ENCODE measurements at regions not wholly inside any gene's neighbourhood (a gene's known extent, or its start where the extent isn't known, plus 50 kb on each side); places are given as distances from the start of the nearest gene placed in this dataset.

DNA sequence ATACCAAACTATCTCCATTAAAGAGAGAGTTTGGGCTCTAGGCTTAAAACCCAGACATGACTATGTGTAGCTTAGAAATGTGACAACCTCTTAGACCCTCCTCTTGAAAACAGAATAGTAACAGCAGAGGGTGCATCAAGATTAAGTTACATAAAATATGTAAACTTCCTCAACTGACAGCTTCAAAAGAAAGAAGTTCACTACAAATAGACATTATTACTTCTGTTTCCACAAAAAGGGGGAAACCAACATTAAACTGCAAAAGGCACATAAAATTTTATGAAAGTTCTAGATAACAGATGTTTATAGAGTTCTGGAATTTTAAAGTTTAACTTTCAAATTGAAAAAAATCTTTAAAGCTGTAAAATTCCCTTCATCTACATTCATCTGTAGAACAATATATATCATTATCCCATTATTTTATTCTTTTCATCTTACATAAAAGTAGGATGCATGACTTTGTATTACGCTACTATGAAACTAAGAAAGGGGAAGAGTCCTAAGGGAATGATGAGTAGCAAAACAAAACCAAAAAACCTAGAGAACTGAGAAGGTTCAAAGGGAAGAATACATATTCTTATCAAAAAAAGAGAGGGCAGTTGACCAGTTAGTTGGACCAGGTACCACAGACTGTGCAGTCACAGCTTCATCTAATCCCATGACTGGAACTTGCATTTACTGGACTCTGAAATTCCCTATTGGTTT lies 177.0 kb downstream of the SIPA1L2 start:
- Mint-ChIP-seq H3K36me3 (peaks cover 1% of the 10 kb centered on the region), H3K4me1 (peaks cover 25% of the 10 kb centered on the region), H3K27me3 (peaks cover 10% of the 10 kb centered on the region), H3K9me3 (ENCODE audit: low read depth) (no peaks in the 10 kb centered on the region), H3K27ac (no peak overlapping the region), H3K4me3 (no peak overlapping the region)
- ATAC-seq (no peak), DNase-seq (no peak)
- CTCF ChIA-PET: no interaction called here

DNA sequence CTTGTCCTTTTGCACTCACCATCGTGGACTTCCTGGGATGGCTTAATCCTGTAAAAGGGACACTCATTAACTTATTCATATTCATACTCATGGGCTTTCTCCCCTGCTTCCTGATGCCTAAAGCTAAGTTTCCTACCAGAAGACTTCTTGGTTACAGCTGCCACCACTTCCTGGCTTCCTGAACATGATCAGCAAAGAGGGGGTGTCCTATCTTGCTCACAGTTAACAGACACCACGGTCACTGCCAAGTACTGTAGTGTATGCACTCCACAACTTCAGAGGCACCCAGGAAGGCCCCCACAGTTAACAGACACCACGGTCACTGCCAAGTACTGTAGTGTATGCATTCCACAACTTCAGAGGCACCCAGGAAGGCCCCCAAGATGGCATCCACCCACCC lies 177.8 kb downstream of the SIPA1L2 start:
- DNase-seq (peak; percentile 47), ATAC-seq (peak; percentile 16)
- H3K4me3 Mint-ChIP-seq: no peak overlapping the region
- H3K9me3 Mint-ChIP-seq (ENCODE audit: low read depth): no peaks in the 10 kb centered on the region
- H3K27ac Mint-ChIP-seq: no peak overlapping the region
- CTCF ChIA-PET: no interaction called here
- H3K4me1 Mint-ChIP-seq: peaks cover 19% of the 10 kb centered on the region
- peaks cover 1% of the 10 kb centered on the region for H3K36me3 Mint-ChIP-seq
- peaks cover 10% of the 10 kb centered on the region for H3K27me3 Mint-ChIP-seq

DNA sequence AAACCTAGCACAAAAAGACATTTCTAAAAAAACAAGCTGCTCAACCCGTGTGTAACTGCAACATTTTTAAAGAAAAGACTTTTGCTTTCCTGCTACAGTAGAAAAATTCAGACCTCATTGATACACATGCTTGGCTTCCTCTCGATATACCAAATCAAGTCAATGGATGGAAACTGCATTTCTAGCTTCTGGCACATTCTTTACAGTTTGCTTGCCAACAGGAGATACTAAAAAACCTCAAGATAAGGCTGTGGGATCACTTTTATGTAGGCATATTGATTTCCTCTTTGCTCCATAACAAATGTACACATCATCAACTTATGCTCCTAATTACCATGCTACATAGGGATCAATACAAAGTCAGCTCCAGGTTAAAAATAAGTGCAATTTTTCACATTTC lies 178.4 kb downstream of the SIPA1L2 start:
- no peaks in the 10 kb centered on the region for H3K9me3 Mint-ChIP-seq (ENCODE audit: low read depth)

DNA sequence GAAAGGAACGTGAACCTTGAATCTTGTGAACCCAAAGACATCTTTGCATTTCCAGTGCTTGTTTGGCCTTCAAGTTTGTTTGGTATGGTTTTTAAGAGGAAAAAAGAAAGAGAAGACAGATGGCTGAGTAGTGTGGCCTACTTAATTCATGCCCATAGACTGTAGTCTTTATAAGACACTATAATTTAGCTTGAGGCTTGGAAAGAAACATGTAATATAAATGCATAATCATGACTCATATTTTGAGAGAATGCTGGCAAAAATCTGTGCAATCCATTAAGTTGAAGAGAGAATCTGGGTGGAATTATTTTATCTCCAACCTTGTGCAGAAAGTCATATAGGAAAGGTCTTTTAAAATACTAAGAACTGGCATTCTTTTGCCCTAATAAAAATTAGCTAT lies 179.3 kb downstream of the SIPA1L2 start:
- Mint-ChIP-seq H3K4me1 (peaks cover 12% of the 10 kb centered on the region), H3K4me3 (no peak overlapping the region), H3K27me3 (peaks cover 2% of the 10 kb centered on the region), H3K36me3 (no peaks in the 10 kb centered on the region), H3K9me3 (ENCODE audit: low read depth) (no peaks in the 10 kb centered on the region), H3K27ac (no peak overlapping the region)
- no peak for DNase-seq
- CTCF ChIA-PET: no interaction called here
- ATAC-seq: no peak

More for the DNA sequence above, 178.4 kb downstream of the SIPA1L2 start:
- H3K27ac Mint-ChIP-seq: no peak overlapping the region
- H3K36me3 Mint-ChIP-seq: peaks cover under 1% of the 10 kb centered on the region
- no peak for ATAC-seq
- H3K27me3 Mint-ChIP-seq: peaks cover 6% of the 10 kb centered on the region
- no peak overlapping the region for H3K4me3 Mint-ChIP-seq
- peaks cover 13% of the 10 kb centered on the region for H3K4me1 Mint-ChIP-seq
- no peak for DNase-seq
- CTCF ChIA-PET: no interaction called here

DNA sequence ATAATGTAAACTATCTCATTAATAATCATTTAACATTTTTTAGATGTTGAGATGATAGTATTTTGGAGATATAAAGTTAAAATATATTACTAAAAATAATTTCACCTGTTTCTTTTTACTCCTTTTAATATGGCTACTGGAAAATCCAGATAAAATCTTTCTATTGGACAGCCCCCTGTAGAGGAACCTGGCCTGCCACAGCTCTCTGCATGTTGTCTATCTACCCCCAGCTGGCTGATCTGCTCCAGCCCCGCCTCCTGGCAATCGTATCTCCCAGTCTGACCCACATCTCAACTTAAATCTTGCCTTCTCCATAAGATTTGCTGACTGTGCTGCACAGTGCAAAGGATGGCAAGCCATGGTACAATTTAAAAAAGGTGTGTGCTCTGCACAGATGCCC lies 182.8 kb downstream of the SIPA1L2 start:
- Mint-ChIP-seq H3K4me1 (peaks cover 7% of the 10 kb centered on the region), H3K4me3 (no peak overlapping the region), H3K27me3 (no peaks in the 10 kb centered on the region), H3K27ac (no peak overlapping the region), H3K9me3 (ENCODE audit: low read depth) (no peaks in the 10 kb centered on the region), H3K36me3 (no peaks in the 10 kb centered on the region)
- DNase-seq (no peak), ATAC-seq (no peak)
- CTCF ChIA-PET: no interaction called here

DNA sequence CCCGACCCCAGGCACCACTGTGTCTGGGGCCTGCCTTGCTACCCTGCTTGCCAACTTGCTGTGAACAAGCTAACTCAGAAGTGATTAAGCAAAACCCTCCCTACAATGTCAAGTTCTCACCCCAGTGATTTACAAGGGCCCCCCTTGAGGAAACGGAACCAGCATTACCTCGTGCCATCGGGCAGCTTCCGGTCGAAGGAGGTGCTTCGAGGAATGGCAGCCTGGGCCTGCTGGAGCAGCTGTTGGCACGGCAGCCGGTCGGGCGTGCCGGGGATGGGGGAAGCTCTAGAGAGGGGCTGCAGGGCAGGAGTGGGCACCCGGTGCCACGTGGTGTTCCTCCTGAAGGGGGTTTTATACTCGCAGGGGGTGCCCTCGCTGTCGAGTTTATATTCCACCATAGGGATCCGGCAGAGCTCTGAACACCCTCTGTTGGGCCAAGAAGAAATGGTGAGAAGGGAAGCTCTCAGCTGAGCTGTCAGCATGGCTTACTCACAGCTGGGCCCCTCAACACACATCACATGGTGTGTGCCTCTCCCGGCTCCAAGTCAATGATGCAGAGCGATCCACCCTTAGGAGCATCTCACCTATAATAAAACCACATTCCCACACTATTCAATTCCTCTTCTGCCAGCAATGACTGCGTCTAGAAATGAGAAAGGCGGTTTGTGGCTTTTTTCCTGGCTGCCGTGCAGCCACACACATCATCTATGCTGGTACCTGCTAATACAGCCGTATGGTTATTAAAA lies 184.4 kb downstream of the SIPA1L2 start:
- Mint-ChIP-seq H3K27me3 (no peaks in the 10 kb centered on the region), H3K4me1 (no peaks in the 10 kb centered on the region), H3K27ac (no peak overlapping the region), H3K36me3 (no peaks in the 10 kb centered on the region), H3K4me3 (no peak overlapping the region), H3K9me3 (ENCODE audit: low read depth) (no peaks in the 10 kb centered on the region)
- CTCF ChIA-PET: no interaction called here
- ATAC-seq (no peak), DNase-seq (no peak)

DNA sequence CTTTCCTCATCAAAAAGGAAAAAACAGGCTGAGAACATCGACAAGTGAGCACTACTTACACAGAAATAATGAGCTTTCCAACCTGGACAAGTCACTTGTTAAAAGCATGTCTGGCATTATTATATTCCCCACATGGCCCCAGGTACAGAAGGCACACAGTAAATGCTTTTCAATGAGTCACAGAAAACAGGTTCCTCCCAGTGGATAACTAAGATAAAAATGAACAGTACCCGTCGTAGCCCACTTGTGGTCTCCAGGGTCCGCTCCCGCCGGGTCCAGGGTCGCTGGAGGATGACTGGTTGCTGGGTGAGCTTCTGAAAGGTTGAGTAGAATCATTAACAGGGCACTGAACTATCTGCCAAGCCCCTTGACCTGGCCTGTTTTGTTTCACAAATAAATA lies 186.6 kb downstream of the SIPA1L2 start:
- no peak overlapping the region for H3K4me3 Mint-ChIP-seq
- H3K4me1 Mint-ChIP-seq: no peaks in the 10 kb centered on the region
- no peak overlapping the region for H3K27ac Mint-ChIP-seq
- ATAC-seq (no peak), DNase-seq (no peak)
- H3K27me3 Mint-ChIP-seq: no peaks in the 10 kb centered on the region
- H3K9me3 Mint-ChIP-seq (ENCODE audit: low read depth): no peaks in the 10 kb centered on the region
- no peaks in the 10 kb centered on the region for H3K36me3 Mint-ChIP-seq
- CTCF ChIA-PET: no interaction called here

DNA sequence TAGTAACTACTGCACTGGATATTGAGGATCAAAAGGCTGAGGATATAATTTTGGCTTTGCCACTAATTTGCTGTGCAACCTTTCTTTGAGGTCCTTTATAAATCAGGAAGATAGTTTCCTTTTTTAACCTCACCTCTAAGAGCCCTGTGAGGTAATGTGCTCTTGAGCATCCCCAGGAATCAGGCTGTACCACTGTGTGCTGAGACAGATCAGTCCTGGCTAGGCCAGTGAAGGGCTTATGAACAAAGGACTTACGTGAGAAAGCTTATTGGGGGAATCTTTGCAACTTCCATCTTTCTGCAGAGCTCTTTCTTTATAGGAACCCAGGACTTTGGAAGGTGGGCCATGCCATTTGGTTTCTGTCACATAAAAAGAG lies 188.9 kb downstream of the SIPA1L2 start:
- CTCF ChIA-PET: interaction anchor here (1.1 kb wide), 1 partner anchor 13 kb away, joined by 3 read pairs; no protein-coding TSS in a partner anchor
- H3K36me3 Mint-ChIP-seq: no peaks in the 10 kb centered on the region
- no peak for ATAC-seq
- no peak overlapping the region for H3K4me3 Mint-ChIP-seq
- H3K4me1 Mint-ChIP-seq: no peaks in the 10 kb centered on the region
- no peaks in the 10 kb centered on the region for H3K9me3 Mint-ChIP-seq (ENCODE audit: low read depth)
- no peak overlapping the region for H3K27ac Mint-ChIP-seq
- no peak for DNase-seq
- H3K27me3 Mint-ChIP-seq: no peaks in the 10 kb centered on the region

DNA sequence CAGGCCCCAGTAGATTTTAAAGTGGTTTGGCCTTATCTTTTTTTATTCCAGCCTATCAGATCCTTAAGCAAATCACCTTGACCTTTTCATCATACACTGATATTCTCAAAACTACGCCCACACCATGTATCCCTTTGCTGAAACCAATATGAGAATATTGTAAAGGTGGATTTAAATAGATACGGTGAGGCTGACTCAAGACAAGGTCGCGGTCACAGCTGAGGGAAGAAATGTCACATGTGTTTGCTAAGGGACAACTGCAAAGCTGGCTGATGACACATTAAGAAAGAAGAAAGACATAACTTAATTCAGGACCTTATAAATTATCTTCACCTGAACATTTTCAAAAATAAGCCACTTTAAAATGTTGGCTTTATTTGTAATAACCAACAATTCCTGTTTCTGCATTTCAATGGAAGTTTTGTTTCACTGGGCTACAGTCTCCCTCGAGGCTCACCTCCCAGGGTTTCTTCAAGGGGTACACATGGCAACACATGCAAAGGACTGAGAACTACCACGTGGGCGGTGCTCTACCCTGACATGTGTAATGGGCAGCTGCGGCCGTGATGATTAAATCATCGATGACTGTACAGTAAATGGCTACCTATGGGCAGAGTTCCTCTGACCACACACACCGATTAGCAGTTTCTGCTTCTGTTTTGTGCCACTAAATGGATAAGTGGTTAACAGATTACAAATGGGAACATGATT lies 189.5 kb downstream of the SIPA1L2 start:
- ATAC-seq: no peak
- DNase-seq: no peak
- H3K27ac Mint-ChIP-seq: no peak overlapping the region
- CTCF ChIA-PET: no interaction called here
- no peaks in the 10 kb centered on the region for H3K9me3 Mint-ChIP-seq (ENCODE audit: low read depth)
- no peaks in the 10 kb centered on the region for H3K4me1 Mint-ChIP-seq
- H3K36me3 Mint-ChIP-seq: no peaks in the 10 kb centered on the region
- no peaks in the 10 kb centered on the region for H3K27me3 Mint-ChIP-seq
- H3K4me3 Mint-ChIP-seq: no peak overlapping the region

DNA sequence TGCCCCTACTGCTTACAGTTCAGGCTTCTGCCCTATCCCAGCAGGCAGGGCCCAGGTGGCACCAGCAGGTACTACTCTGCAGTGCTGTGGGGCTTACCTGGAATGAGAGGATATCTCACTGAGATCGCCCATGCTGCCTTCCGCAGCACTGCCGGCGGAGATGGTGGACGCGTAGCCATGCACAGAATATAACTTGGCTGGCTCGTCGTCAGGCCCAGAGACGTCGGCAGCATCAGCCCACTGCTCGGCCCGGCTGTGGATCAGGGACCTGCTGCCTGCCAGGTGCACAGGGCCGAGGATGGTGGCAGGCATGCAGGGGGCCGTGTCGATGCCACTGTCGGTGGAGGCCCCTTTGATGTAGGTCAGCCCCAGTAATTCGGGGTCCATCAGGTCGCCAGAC lies 190.9 kb downstream of the SIPA1L2 start:
- H3K27me3 Mint-ChIP-seq: no peaks in the 10 kb centered on the region
- H3K4me1 Mint-ChIP-seq: no peaks in the 10 kb centered on the region
- no peaks in the 10 kb centered on the region for H3K36me3 Mint-ChIP-seq
- H3K27ac Mint-ChIP-seq: no peak overlapping the region
- DNase-seq (no peak), ATAC-seq (no peak)
- no peak overlapping the region for H3K4me3 Mint-ChIP-seq
- CTCF ChIA-PET: no interaction called here
- H3K9me3 Mint-ChIP-seq (ENCODE audit: low read depth): no peaks in the 10 kb centered on the region

DNA sequence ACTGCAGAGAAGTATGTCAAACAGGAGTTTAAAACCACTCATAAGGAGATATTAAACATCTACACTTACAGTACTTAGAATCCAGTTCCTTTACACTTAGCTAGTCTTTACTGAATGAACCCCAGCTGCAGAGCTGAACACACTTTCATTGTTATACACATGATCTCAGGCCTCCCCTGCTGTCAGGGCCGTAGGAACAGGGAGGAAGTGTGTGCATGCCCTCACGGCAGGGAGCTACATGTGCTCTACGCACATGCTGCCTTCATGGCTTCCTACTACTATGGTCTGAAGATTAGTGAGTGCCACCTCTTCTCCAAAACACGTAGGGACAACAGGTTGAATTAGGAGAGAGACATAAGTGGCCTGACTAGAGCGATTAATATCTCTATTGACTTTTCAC lies 191.5 kb downstream of the SIPA1L2 start:
- ATAC-seq (no peak), DNase-seq (no peak)
- Mint-ChIP-seq H3K36me3 (no peaks in the 10 kb centered on the region), H3K27me3 (no peaks in the 10 kb centered on the region), H3K9me3 (ENCODE audit: low read depth) (no peaks in the 10 kb centered on the region), H3K4me3 (no peak overlapping the region), H3K4me1 (no peaks in the 10 kb centered on the region), H3K27ac (no peak overlapping the region)
- CTCF ChIA-PET: no interaction called here

DNA sequence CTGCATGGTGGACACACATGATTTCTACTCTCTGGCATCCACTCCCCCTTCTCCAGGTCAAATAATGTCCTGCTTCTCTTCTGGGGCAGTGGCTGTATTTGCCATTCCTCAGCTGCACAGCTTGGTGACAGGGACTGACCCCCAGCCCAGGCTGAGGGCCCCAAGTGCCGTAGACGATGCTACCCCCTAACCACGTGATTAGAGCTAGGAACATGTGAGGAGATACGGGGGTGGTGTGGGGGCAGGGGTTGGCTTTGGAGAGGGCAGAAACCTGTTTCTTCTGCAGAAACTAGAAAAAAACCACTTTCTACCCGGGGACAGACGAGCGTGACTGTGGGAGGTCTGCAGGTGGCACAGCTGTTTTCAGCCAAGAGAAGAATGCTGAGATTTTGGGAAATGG lies 192.4 kb downstream of the SIPA1L2 start:
- DNase-seq (no peak), ATAC-seq (no peak)
- Mint-ChIP-seq H3K36me3 (no peaks in the 10 kb centered on the region), H3K27ac (no peak overlapping the region), H3K4me1 (no peaks in the 10 kb centered on the region), H3K9me3 (ENCODE audit: low read depth) (no peaks in the 10 kb centered on the region), H3K4me3 (no peak overlapping the region), H3K27me3 (no peaks in the 10 kb centered on the region)
- CTCF ChIA-PET: no interaction called here

DNA sequence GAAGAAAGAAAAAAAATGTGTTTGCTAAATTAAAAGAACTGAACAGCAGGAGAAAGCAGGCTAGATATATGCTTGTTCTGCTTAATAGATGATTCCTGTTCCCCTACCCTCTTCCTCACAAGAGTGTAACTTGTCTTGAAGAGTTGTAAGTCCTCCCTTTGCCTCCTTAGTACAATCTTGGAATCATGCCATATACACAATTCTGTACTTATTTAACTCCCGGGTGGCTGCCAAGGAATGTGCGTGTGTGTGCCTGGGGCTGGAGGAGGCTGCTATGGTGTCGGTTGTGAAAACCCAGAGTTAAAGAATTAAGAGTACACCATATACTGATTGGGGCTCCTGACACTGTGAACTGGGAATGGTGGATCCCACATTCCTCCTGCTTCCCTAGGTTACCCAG lies 194.2 kb downstream of the SIPA1L2 start:
- CTCF ChIA-PET: no interaction called here
- no peak overlapping the region for H3K4me3 Mint-ChIP-seq
- H3K9me3 Mint-ChIP-seq (ENCODE audit: low read depth): no peaks in the 10 kb centered on the region
- ATAC-seq: no peak
- no peak overlapping the region for H3K27ac Mint-ChIP-seq
- no peaks in the 10 kb centered on the region for H3K27me3 Mint-ChIP-seq
- no peak for DNase-seq
- no peaks in the 10 kb centered on the region for H3K36me3 Mint-ChIP-seq
- no peaks in the 10 kb centered on the region for H3K4me1 Mint-ChIP-seq

DNA sequence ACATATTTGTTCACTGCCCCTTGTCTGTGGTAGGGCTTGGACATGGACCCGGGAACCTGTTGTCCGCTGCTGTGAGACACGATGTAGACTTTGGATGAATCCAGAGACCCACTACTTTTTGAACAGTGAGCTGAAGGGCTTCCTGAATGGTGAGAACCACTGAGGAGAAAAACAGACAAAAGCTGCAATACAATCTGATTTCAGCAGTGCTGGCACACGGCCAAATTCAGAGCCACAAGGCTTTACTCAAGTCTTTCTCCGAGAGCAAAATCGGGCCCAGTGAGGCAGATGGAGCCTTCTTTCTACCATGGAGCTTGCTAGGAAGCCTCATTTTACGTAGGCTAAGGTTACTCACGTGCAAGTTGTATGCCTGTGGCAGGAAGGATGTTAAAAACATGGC lies 197.6 kb downstream of the SIPA1L2 start:
- Mint-ChIP-seq H3K9me3 (ENCODE audit: low read depth) (no peaks in the 10 kb centered on the region), H3K27me3 (no peaks in the 10 kb centered on the region), H3K4me1 (no peaks in the 10 kb centered on the region), H3K27ac (no peak overlapping the region), H3K36me3 (no peaks in the 10 kb centered on the region), H3K4me3 (no peak overlapping the region)
- DNase-seq: no peak
- CTCF ChIA-PET: no interaction called here
- no peak for ATAC-seq
